ENCODE measurements at regions not wholly inside any gene's neighbourhood (a gene's known extent, or its start where the extent isn't known, plus 50 kb on each side); places are given as distances from the start of the nearest gene placed in this dataset.

- TF ChIP-seq CTCF (IDR thresholded peaks at IDR 0.05), result no peak
- no peak for TF ChIP-seq POLR2A (IDR thresholded peaks at IDR 0.05)
Measured at GRCh38 chrX:53824686-53825085, 138.2 kb upstream of the HUWE1 start.
